ENCODE measurements at regions not wholly inside any gene's neighbourhood (a gene's known extent, or its start where the extent isn't known, plus 50 kb on each side); places are given as distances from the start of the nearest gene placed in this dataset.

GRCh38 chr1:203565981-203566380 lies 60.7 kb upstream of the ATP2B4 start:
- TF ChIP-seq CTCF (conservative IDR thresholded peaks at IDR 0.05 in 1 of 2, IDR thresholded peaks at IDR 0.05 in 1 of 2; ENCODE audit: extremely low read depth in 1 of 2, insufficient read depth in 1 of 2, low read depth in 1 of 2, low read length in 2 of 2) = no peak
- no peak for TF ChIP-seq EZH2 (IDR thresholded peaks at IDR 0.05; ENCODE audit: borderline replicate concordance, low read length)

Data from mammary epithelial cell (primary cell).